Peyer's patch (tissue), 4 donors: ENCODE measurements at regions not wholly inside any gene's neighbourhood (a gene's known extent, or its start where the extent isn't known, plus 50 kb on each side); places are given as distances from the start of the nearest gene placed in this dataset.

Source experiments
- POLR2A ChIP-seq, 2 donors: fragments of 450-650 bp; IDR thresholded peaks; one replicate each; pipeline ENCODE4 v1.5.1; 2017; ENCODE audit warnings: antibody characterized with exemption in 2 of 2, mild to moderate bottlenecking in 2 of 2, moderate library complexity in 2 of 2
- TF ChIP-seq, protein P1 (sequence below), 6 experiments: fragments of 450-650 bp in 4 of 6; fragments of 200-600 bp in 2 of 6; sonication (generic) in 1 of 6; IDR thresholded peaks; one replicate each; pipeline ENCODE4 v1.5.1; 2017 to 2019; ENCODE audit warnings: antibody characterized with exemption in 6 of 6, mild to moderate bottlenecking in 3 of 6, moderate library complexity in 1 of 6

DNA sequence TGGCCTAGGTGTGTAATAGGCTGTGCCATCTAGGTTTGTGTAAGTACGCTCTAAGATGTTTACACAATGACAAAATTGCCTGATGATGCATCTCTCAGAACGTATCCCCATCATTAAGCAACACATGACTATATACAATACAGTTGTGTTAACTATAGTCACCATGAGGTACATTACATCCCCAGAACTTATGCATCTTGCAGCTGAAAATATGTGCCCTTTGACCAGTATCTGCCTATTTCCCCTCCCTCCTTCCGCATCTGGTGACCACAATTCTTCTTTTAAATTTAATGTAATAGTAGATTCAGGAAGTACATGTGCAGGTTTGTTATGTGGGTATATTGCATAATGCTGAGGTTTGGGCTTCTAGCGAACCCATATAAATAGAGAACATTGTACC lies 239.8 kb upstream of the IL1RAPL1 start:
- TF ChIP-seq, protein P1, sequence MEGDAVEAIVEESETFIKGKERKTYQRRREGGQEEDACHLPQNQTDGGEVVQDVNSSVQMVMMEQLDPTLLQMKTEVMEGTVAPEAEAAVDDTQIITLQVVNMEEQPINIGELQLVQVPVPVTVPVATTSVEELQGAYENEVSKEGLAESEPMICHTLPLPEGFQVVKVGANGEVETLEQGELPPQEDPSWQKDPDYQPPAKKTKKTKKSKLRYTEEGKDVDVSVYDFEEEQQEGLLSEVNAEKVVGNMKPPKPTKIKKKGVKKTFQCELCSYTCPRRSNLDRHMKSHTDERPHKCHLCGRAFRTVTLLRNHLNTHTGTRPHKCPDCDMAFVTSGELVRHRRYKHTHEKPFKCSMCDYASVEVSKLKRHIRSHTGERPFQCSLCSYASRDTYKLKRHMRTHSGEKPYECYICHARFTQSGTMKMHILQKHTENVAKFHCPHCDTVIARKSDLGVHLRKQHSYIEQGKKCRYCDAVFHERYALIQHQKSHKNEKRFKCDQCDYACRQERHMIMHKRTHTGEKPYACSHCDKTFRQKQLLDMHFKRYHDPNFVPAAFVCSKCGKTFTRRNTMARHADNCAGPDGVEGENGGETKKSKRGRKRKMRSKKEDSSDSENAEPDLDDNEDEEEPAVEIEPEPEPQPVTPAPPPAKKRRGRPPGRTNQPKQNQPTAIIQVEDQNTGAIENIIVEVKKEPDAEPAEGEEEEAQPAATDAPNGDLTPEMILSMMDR (IDR thresholded peaks at IDR 0.05) = no peak
- no peak for TF ChIP-seq POLR2A (IDR thresholded peaks at IDR 0.05)
